ENCODE measurements at regions not wholly inside any gene's neighbourhood (a gene's known extent, or its start where the extent isn't known, plus 50 kb on each side); places are given as distances from the start of the nearest gene placed in this dataset.
A peak's percentile ranks its signal among the peaks of the same experiment; 100 is the strongest.

DNA sequence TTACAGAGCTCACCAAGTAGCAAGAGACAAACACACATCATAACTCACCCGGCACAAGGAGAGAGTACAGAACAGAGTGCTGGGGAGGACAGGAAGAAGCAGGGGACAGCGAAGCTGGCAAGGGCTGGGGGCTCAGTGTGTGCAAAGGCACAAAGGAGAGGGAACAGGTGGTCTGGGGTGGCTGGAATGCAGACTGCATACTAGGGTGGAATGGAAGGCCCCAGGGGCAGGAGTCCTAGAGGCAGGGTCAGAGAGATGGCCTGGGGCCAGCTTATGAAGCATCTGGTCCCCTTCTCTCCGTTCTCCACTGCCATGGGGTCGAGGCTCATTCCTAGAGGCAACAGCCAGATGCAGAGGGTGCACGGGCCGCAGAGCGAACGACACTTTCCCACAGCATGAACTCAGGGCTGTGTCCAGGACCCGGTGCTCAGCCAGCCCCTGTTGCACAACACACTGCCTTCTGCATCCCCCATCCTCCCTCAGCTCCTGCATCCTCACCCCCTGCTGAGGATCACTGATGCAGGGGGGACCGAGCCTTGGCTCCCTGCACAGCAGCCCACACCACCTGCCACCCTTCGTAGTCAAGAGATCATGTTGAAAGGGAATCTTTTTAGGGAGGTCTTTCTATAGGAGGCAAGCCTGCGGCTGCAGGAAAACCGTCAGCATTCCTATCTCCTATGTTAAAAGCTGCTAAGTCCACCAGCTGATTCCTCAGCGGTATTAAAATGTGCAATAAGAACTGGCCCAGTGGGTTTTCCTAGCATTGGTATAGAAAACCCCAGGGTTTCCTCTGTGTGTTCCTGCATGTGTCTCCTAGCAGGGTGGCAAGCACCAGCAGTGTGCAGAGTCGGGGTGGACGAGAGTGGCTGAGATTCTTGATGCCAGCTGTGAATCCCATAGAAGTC is 293.5 kb downstream of the UACA start:
- TF ChIP-seq GATA2 (IDR thresholded peaks at IDR 0.05; ENCODE audit: low read depth, low read length): no peak

DNA sequence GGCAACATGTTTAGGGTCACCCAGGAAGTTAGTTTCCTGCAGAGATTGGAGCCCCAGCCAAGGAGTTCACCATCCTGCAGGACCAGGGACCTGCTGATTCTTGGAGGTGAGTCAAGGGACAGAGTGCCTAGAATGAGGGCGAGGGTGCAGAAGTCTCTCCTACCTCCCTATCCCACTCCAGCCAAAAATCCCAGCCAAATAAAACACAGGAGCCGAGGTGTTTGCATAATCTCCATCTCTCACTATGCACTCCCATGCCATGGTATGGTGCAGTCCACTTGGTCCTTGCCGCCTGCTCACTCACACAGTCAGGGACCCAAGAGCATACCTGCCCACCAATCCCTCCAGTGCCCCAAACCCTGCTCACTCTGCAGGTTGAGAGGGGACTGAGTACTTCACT is 294.2 kb downstream of the UACA start:
- no peak for TF ChIP-seq GATA3 (IDR thresholded peaks at IDR 0.05; ENCODE audit: low read depth, low read length)
- no peak for TF ChIP-seq GATA2 (IDR thresholded peaks at IDR 0.05; ENCODE audit: low read depth, low read length)

DNA sequence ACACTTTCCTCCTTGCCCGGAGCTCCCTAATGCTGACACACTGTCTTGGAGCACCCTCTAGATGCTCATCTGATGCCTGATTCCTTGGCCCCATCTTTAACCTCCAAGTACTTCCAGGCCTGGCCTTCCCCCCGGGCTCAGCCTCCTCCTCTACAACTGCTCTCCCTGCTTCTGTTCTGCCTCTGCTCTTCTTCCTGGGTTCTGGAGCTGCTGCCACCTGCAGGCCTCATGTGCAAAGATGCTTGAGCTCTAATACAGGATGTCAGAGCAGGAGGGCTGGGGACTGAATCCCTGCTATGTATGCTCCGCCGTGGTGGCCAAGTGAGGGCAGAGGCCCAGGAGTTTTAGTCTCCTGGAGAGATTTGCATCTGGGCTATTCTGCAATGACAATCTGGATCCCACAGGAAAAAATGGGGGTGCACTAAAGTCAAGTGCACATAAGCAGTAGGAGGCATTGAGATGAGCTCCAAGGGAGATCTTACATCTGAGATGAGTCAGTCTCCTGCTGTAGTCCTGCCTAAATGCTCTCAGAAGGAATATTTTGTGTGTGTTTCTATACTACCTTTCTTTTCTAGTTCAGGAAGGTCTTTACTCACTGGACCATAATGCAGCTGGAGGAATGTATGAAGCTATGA is 296.3 kb downstream of the UACA start:
- TF ChIP-seq GATA3 (IDR thresholded peaks at IDR 0.05; ENCODE audit: low read depth, low read length): no peak
- no peak for TF ChIP-seq GATA2 (IDR thresholded peaks at IDR 0.05; ENCODE audit: low read depth, low read length)

DNA sequence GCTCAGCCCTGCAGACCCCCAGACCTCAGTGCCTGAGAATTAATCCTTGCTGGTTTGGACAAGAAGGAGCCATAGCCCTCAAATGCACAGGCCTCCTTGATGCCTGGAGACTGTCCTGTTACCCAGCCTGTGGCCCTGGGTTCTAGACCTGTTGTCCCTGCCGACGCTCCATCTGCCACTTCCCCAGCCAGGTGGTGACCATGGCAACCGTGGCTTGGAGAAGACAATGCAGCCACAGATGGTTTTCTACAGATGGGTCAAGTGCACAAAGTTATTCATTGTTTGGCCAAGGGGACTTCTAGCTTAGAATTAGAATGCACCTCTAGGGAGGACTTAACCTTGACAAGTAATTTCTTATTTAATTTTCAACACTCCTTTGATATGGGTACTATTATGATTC is 297.1 kb downstream of the UACA start:
- TF ChIP-seq GATA2 (IDR thresholded peaks at IDR 0.05; ENCODE audit: low read depth, low read length): no peak
- TF ChIP-seq GATA3 (IDR thresholded peaks at IDR 0.05; ENCODE audit: low read depth, low read length): no peak

DNA sequence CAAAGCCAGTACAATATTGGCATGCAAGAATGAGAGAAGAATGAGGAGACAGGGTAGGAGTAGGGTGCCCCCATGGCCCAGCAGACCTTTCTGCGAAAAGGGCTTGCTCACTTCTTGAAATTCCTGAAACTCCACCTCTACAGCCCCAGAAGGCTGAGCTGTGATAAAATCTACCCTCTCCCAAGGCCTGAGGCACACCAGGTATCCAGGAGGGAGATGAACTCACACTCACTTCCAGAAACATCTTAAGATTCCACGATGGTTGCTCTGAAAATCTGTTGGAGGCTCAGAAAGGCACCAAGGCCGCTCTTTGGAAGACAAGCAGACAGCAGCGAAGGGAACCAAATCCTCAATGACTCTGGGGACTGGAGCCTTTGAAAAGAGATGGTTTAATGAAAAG is 297.5 kb downstream of the UACA start:
- TF ChIP-seq GATA3 (IDR thresholded peaks at IDR 0.05; ENCODE audit: low read depth, low read length) (no peak), GATA2 (IDR thresholded peaks at IDR 0.05; ENCODE audit: low read depth, low read length) (no peak)

DNA sequence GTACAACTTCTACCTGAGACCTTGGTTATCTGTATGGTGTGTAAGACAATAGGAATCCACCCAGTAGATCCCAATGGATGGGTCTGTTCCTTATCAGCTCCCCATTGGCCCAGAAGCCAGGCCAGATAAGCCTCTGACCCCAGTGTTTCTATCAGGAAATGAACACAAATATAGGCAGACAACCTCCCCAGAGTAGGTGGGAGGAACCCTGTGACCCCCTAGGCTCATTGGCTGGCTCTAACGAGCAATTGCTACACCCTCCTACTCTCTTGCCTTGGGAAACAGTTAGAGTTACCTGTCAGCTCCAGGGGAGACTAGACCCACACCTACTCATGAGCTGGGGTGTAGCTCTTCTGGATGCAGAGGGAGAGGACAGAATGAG is 299.9 kb downstream of the UACA start:
- TF ChIP-seq GATA2 (IDR thresholded peaks at IDR 0.05; ENCODE audit: low read depth, low read length) (no peak), GATA3 (IDR thresholded peaks at IDR 0.05; ENCODE audit: low read depth, low read length) (no peak)

DNA sequence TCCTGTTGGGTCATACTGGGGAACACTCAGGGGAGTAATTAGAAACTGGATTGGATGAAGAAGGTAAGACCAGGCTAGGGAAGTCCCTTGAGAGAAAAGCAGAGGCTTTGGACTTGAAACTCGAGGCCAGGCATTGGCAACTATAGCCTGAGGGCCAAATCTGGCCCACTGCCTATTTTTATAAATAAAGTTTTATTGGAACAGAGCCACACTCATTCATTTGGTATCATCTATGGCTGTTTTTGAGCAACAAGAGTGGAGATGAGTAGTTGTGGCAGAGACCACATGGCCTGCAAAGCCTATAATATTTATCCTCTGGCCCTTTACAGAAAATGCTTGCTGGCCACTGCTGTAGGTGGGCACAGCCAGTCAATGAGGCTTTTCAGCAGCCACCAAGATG is 301.4 kb downstream of the UACA start:
- no peak for TF ChIP-seq GATA3 (IDR thresholded peaks at IDR 0.05; ENCODE audit: low read depth, low read length)
- TF ChIP-seq GATA2 (IDR thresholded peaks at IDR 0.05; ENCODE audit: low read depth, low read length): no peak

DNA sequence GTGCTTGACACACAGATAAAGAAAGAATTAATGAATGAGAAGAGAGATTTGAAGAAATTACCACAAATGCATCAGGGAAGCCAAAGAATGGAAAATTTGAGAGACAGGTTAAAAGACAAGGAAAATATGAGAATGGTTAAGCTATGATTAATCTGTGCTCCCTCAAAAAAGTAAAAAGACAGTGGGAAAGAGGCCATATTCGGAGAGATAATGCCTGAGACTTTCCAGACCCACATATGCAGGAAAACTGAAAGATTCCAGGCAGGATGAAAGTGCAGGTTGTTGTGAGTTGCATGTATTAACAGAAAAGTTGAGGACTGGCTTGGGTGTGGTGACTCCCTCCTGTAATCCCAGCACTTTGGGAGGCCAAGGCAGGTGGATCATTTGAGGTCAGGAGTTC is 302.3 kb downstream of the UACA start:
- 0 out of 2 replicates have a peak, but pooled peaks have one; percentile 13 for TF ChIP-seq GATA3 (IDR thresholded peaks at IDR 0.05; ENCODE audit: low read depth, low read length)
- peak; percentile 25; the same call in 1 of the 2 replicates for TF ChIP-seq GATA2 (IDR thresholded peaks at IDR 0.05; ENCODE audit: low read depth, low read length)

DNA sequence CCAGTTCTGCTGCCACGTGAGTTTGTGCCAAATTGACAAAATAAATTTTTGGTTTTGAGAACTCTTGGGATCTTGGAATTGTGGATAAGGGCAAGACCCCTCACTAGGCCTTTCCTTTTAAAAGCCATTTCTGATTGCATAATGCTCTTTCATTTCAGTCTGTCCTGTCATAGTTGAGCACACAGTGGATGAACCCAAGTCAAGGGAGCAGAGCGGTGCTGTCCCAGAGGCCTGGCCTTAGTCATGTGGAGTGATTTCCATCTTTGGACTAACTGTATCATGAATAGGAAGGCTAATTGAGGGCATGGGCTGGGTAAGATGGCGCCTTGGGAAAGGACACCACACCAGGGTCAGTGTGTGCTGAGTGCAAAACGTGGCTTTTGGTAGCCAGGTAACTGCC is 304.0 kb downstream of the UACA start:
- TF ChIP-seq GATA2 (IDR thresholded peaks at IDR 0.05; ENCODE audit: low read depth, low read length): no peak
- TF ChIP-seq GATA3 (IDR thresholded peaks at IDR 0.05; ENCODE audit: low read depth, low read length): no peak

DNA sequence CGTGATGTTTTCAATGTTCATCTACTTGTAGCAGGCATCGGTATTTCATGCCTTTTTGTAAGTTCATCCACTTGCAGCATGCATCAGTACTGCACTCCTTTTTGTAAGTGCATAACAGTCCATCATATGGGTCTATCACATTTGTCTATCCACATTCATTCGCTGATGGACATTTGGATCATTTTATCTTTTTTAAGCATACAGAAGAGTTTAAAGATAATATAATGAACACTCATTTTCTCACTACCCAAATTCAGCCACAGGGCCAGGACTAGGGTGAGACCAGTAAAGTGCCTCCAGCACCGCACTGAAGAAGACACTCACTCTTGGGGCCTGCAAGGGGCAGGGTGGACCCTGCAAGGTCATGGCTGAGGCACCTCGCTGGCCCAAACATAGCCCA is 309.6 kb downstream of the UACA start:
- TF ChIP-seq GATA2 (IDR thresholded peaks at IDR 0.05; ENCODE audit: low read depth, low read length) (no peak), GATA3 (IDR thresholded peaks at IDR 0.05; ENCODE audit: low read depth, low read length) (no peak)

DNA sequence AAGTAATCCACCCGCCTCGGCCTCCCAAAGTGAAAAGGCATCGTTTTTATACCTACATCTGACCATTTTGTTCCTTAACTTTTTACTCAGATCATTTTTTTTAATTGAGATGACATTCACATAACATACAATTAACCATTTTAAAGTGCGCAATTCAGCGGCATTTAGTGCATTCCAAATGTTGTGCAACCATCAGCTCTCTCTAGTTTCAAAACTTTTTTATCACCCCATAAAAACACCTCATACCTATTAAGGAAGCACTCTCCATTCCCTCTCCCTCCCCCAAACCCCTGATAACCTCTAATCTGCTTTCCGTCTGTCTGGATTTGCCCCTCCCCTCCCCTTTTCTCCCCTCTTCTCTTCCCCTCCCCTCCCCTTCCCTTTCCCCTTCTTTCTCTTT is 310.1 kb downstream of the UACA start:
- TF ChIP-seq GATA2 (IDR thresholded peaks at IDR 0.05; ENCODE audit: low read depth, low read length): no peak
- no peak for TF ChIP-seq GATA3 (IDR thresholded peaks at IDR 0.05; ENCODE audit: low read depth, low read length)

DNA sequence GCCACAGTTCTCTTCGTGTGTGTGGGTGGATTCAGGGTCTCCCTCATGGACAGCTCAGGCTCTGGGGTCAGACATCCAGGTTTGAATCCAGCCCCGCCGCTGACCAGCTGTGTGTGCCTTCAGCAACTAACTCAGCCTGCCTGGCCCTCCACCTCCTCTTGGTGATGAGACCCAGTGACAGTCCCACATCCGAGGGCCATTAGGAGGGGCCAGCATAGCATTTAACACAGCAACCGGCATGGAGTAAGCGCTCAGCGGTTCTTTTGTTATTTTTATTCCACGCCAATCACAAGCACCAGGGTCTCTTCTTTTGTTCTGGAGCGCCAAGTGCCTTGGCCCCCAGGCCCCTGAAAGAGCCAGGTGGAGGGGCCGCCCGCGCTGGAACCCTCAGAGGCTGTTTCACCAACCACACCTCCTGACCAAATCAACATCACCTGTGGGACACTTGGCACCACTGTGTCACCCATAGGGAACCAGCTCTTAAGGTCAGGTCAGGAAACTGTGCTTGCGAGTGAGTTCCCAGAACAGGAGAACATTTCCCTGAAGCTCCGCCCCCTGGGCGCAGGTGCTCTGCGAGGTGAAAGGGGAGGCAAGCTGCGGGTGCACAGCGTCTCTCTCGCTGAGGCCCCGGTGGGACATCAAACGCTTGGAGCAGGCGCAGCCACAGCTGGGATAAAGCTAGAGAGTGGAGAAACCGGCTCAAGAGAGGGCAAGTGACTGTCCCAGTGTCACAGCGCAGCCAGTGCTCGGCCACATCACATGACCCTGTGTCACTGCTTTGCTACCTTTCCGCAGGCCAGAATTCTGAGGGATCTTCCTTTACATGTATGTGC is 311.3 kb downstream of the UACA start:
- TF ChIP-seq GATA3 (IDR thresholded peaks at IDR 0.05; ENCODE audit: low read depth, low read length): no peak
- no peak for TF ChIP-seq GATA2 (IDR thresholded peaks at IDR 0.05; ENCODE audit: low read depth, low read length)

DNA sequence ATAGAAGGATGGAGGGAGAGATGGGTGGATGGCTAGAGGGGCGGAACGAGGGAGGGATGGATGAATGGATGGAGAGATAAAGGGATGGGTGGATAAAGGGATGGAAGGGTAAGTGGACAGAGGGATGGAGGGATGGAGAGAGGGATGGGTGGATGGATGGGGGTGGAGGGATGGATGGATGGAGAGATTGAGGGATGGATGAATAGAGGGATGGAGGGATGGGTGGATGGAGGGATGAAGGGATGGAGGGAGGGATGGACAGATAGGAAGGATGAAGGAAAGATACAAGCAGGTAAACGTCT is 313.3 kb downstream of the UACA start:
- TF ChIP-seq GATA3 (IDR thresholded peaks at IDR 0.05; ENCODE audit: low read depth, low read length) (no peak), GATA2 (IDR thresholded peaks at IDR 0.05; ENCODE audit: low read depth, low read length) (no peak)

DNA sequence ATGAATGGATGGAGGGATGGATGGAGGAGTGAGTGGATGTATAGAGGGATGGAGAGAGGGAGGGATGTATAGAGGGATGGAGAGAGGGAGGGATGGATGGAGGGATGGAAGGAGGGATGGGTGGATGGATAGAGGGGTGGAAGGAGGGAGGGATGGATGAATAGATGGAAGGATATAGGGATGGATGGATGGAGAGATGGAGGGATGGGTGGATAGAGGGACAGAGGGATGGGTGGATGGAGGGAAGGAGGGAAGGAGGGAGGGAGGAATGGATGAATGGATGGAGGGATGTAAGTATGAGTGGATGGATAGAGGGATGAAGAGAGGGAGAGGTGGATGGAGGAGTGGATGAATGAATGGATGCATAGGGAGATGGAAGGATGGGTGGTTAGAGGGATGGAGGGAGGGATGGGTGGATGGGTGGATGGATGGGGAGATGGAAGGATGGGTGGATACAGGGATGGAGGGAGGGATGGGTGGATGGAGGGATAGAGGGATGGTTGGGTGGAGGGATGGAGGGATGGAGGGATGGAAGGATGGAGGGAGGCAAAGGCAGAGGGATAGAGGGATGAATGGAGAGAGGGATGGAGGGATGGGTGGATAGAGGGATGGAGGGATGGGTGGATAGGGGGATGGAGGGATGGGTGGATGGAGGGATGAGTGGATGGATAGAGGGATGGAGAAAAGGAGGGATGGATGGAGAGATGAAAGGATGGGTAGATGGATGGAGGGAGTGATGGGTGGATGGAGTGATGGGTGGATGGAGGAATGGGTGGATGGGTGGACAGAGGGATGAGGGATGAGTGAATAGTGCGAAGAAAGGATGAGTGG is 313.8 kb downstream of the UACA start:
- TF ChIP-seq GATA3 (IDR thresholded peaks at IDR 0.05; ENCODE audit: low read depth, low read length) (no peak), GATA2 (IDR thresholded peaks at IDR 0.05; ENCODE audit: low read depth, low read length) (no peak)
